Endodermal cell (in vitro differentiated cells): ENCODE measurements at regions not wholly inside any gene's neighbourhood (a gene's known extent, or its start where the extent isn't known, plus 50 kb on each side); places are given as distances from the start of the nearest gene placed in this dataset.
"Not testable (repeated sequence)": the region's sequence is repeated elsewhere in the genome, so short reads cannot be mapped to it uniquely, and the experiment has no call there.

ENCODE experiments used
- DNase-seq: peaks from one replicate; pipeline ENCODE4 v3.0.0-alpha.2; 2017
- H3K27ac ChIP-seq: 2 replicates; pipeline ENCODE4 v1.5.1; 2013; ENCODE audit warnings: mild to moderate bottlenecking, low read depth, low read length, moderate library complexity
- H3K27me3 ChIP-seq: 2 replicates; pipeline ENCODE4 v1.6.1; 2013; ENCODE audit warnings: mild to moderate bottlenecking, low read length, moderate library complexity; ENCODE audit not compliant: insufficient read depth, control insufficient read depth, poor library complexity, severe bottlenecking
- H3K36me3 ChIP-seq: 2 replicates; pipeline ENCODE4 v1.7.0; 2013; ENCODE audit warnings: mild to moderate bottlenecking, low read length, moderate library complexity; ENCODE audit not compliant: control insufficient read depth, insufficient read depth
- H3K4me1 ChIP-seq: one replicate; pipeline ENCODE4 v1.7.0; 2013; ENCODE audit warnings: low read length; ENCODE audit not compliant: control insufficient read depth, insufficient read depth
- H3K4me3 ChIP-seq: 2 replicates; pipeline ENCODE4 v1.5.1; 2013; ENCODE audit warnings: mild to moderate bottlenecking, low read length, moderate library complexity
- H3K9ac ChIP-seq: 2 replicates; pipeline ENCODE4 v1.6.1; 2013; ENCODE audit warnings: mild to moderate bottlenecking, low read length, moderate library complexity; ENCODE audit not compliant: poor library complexity, severe bottlenecking; ENCODE audit errors: extremely low read depth
- H3K9me3 ChIP-seq: 2 replicates; pipeline ENCODE4 v1.6.1; 2013; ENCODE audit warnings: mild to moderate bottlenecking, low read length, moderate library complexity; ENCODE audit not compliant: control insufficient read depth
- H3K27ac Mint-ChIP-seq: 2 replicates; pipeline ENCODE4 v1.8.0; 2020; ENCODE audit warnings: mixed read lengths
- H3K27me3 Mint-ChIP-seq: 2 replicates; pipeline ENCODE4 v1.8.0; 2021; ENCODE audit warnings: mild to moderate bottlenecking, mixed read lengths; ENCODE audit not compliant: insufficient read depth
- H3K36me3 Mint-ChIP-seq: 2 replicates; pipeline ENCODE4 v1.8.0; 2020; ENCODE audit warnings: low read depth, mixed read lengths
- H3K4me1 Mint-ChIP-seq: 2 replicates; pipeline ENCODE4 v1.8.0; 2020; ENCODE audit warnings: mixed read lengths
- H3K4me3 Mint-ChIP-seq: 2 replicates; pipeline ENCODE4 v1.8.0; 2020; ENCODE audit warnings: mild to moderate bottlenecking, moderate library complexity, mixed read lengths
- H3K9me3 Mint-ChIP-seq: 2 replicates; pipeline ENCODE4 v1.8.0; 2020; ENCODE audit warnings: mild to moderate bottlenecking, mixed read lengths
- CTCF ChIP-seq: fragments of 200-600 bp; sonication (generic); conservative IDR thresholded peaks from 2 replicates; pipeline ENCODE4 v1.5.0; 2021; ENCODE audit warnings: antibody characterized with exemption, mild to moderate bottlenecking
- WGBS, 2 experiments: methylation state at CpG; one replicate each; pipeline versions ENCODE4 v1.1.5 to v1.1.7; 2013; ENCODE audit warnings: missing lambda C conversion rate in 2 of 2, mixed read lengths in 1 of 2; ENCODE audit not compliant: insufficient coverage in 1 of 2, insufficient read length in 1 of 2; 5-methylcytosine and 5-hydroxymethylcytosine counted together

- not testable (repeated sequence) for H3K27me3 ChIP-seq, H3K27ac ChIP-seq, H3K4me3 Mint-ChIP-seq, H3K9ac ChIP-seq, H3K27me3 Mint-ChIP-seq, H3K4me1 ChIP-seq, H3K27ac Mint-ChIP-seq, DNase-seq, H3K36me3 ChIP-seq, H3K36me3 Mint-ChIP-seq, H3K9me3 ChIP-seq, H3K4me1 Mint-ChIP-seq, H3K4me3 ChIP-seq
- H3K9me3 Mint-ChIP-seq = peaks cover 73% of the 10 kb centered on the region
- WGBS, 2 experiments = 89 to 90% methylated on average over 23 to 33 of the region's 36 CpGs
Observed at GRCh38 chr17:21573271-21573960, 118.9 kb upstream of the KCNJ18 start.

- Histone ChIP-seq H3K27me3 (no peaks in the 10 kb centered on the region), H3K36me3 (no peaks in the 10 kb centered on the region), H3K9me3 (no peaks in the 10 kb centered on the region), H3K27ac (no peak overlapping the region), H3K4me3 (no peak overlapping the region), H3K4me1 (no peaks in the 10 kb centered on the region), H3K9ac (no peak overlapping the region)
- Mint-ChIP-seq H3K27ac (no peak overlapping the region), H3K4me1 (no peaks in the 10 kb centered on the region), H3K4me3 (no peak overlapping the region), H3K36me3 (no peaks in the 10 kb centered on the region), H3K27me3 (no peaks in the 10 kb centered on the region), H3K9me3 (peaks cover 75% of the 10 kb centered on the region)
- no peak for TF ChIP-seq CTCF
- WGBS, 2 experiments = 88 to 92% methylated on average over 14 to 34 of the region's 39 CpGs
- no peak for DNase-seq
Observed at GRCh38 chr17:21573961-21574610, 118.2 kb upstream of the KCNJ18 start.

GRCh38 chr17:21574611-21575255, 117.6 kb upstream of the KCNJ18 start:
- H3K27ac Mint-ChIP-seq, H3K4me3 ChIP-seq: not testable (repeated sequence)
- peaks cover 77% of the 10 kb centered on the region for H3K9me3 Mint-ChIP-seq

GRCh38 chr17:21578783-21579182, 113.5 kb upstream of the KCNJ18 start:
- not testable (repeated sequence) for H3K27me3 Mint-ChIP-seq, H3K27ac ChIP-seq, DNase-seq, H3K9me3 ChIP-seq, H3K27ac Mint-ChIP-seq, H3K9ac ChIP-seq, H3K4me3 Mint-ChIP-seq, H3K4me1 ChIP-seq, H3K27me3 ChIP-seq, H3K4me1 Mint-ChIP-seq, H3K36me3 ChIP-seq, H3K4me3 ChIP-seq, H3K36me3 Mint-ChIP-seq
- H3K9me3 Mint-ChIP-seq = peaks cover 62% of the 10 kb centered on the region

More at GRCh38 chr17:21574611-21575255, 117.6 kb upstream of the KCNJ18 start:
- not testable (repeated sequence) for H3K9me3 ChIP-seq, H3K4me1 Mint-ChIP-seq, H3K36me3 Mint-ChIP-seq, H3K4me3 Mint-ChIP-seq, H3K9ac ChIP-seq, H3K36me3 ChIP-seq, H3K27ac ChIP-seq, H3K27me3 Mint-ChIP-seq, DNase-seq, H3K4me1 ChIP-seq, H3K27me3 ChIP-seq
- 80 to 86% methylated on average over 1 to 7 of the region's 16 CpGs for WGBS, 2 experiments
